Erythroblast (primary cell): ENCODE measurements at regions not wholly inside any gene's neighbourhood (a gene's known extent, or its start where the extent isn't known, plus 50 kb on each side); places are given as distances from the start of the nearest gene placed in this dataset.

Experiments
- GATA1 ChIP-seq: IDR thresholded peaks from 2 replicates; pipeline ENCODE4 v1.6.1; 2011; ENCODE audit warnings: low read depth, mild to moderate bottlenecking, control low read depth, low read length, moderate library complexity
- POLR2A ChIP-seq: IDR thresholded peaks from 2 replicates; pipeline ENCODE4 v1.6.1; 2011; ENCODE audit warnings: mild to moderate bottlenecking, low read length

GRCh38 chr1:185679220-185679619 lies 55.0 kb upstream of the HMCN1 start:
- TF ChIP-seq POLR2A (no peak), GATA1 (no peak)
